Hippocampal formation (tissue), 2 donors: ENCODE measurements at regions not wholly inside any gene's neighbourhood (a gene's known extent, or its start where the extent isn't known, plus 50 kb on each side); places are given as distances from the start of the nearest gene placed in this dataset.
"Not testable (repeated sequence)": the region's sequence is repeated elsewhere in the genome, so short reads cannot be mapped to it uniquely, and the experiment has no call there.

ENCODE experiments used
- DNase-seq, 2 donors: peaks; one replicate each; lab custom pipeline; 2025; lab: John Stamatoyannopoulos, UW

DNA sequence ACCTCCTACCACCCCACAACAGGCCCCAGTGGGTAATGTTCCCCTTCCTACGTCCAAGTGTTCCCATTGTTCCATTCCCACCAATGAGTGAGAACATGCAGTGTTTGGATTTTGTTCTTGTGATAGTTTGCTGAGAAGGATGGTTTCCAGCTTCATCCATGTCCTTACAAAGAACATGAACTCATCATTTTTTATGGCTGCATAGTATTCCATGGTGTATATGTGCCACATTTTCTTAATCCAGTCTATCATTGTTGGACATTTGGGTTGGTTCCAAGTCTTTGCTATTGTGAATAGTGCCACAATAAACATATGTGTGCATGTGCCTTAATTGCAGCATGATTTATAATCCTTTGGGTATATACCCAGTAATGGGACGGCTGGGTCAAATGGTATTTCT lies 81.6 kb downstream of the P2RY10 start:
- DNase-seq = not testable (repeated sequence)

DNA sequence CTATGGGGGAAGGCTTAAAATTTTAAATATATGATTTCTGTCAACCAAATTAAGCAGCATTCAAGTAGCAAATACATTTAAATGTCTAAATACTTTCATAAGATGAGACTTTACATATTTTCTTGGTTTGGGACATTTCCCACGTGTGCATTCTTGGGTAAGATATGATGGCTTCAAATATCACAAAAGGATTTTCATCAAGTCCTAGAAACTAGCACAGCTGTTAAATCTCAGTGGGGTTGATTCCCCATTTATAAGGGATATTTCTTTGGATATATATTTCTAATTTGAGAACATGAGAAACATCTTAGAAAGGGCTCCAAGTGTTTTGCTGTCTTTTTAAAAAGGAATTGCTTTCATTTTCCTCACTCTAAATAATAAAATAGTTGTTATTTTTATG lies 90.2 kb downstream of the P2RY10 start:
- no peak for DNase-seq

DNA sequence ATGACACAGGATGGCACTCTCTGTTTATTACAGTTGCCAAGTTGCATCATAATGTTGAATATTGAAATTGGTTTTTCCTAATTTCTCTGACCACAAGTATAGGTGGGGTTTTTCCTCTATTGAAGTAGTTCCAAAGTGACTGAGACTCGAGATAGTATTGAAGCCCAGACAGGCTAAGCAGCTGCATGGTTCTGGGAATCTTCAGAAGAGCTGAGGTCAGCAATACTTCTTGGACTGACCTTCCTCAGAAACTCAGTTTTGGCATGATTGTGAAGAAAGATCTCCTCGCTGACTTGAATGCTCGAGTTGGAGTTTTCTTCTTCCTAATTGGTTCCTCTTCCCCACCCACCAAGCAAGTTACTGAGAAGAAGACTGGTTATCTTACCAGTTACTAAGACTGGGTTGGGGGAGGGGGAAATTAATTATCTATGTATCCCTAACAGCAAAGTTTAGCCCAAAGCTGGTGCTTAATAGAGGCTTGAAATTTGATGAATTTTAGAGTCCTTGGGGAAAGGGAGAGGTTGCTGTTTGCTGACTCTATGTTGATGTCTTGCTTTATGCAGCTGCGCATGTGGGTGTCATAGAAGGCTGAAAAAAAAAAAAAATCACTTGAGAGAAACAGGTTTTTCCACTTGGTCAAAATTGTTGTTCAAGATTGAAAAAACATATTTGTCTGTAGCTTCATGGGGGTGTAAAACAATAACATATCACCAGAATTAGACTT lies 91.1 kb downstream of the P2RY10 start:
- DNase-seq = no peak

DNA sequence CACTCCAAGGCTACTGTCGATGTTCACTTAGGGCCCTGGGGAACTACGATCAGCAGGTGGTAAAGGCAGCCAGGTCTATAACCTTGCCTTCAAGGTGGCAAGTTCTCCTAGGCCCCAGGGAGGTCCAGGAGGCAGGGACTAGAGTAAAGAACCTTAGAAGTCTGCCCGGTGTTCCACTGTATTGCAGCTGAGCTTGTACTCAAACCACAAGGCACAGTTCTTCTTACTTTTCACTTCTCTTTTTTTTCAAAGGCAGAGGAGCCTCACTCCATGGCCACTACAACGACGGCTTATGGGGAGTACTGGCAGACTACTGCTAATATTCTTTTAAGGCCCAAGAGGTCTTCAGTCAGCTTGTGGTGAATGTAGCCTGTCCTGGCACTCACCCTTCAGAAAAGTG lies 78.8 kb upstream of the GPR174 start:
- DNase-seq = no peak

DNA sequence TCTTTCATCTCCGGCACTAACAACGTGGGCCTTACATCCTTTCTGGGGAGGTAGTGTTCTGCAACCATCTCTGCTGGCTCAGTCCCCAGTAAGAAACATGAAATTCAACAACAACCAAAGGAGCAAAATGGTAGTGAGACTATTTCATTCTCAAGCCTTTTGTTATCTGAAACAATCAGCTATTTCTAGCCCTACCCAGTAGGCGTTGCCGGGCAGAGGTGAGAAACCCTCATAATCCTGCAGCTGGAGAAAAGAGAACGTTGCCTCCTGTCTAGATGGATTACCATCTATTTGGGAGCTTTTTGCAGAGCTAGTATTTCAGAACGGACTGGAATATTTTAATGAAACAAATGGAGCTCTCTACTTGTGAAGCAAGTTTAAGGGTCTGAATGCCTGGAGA lies 66.4 kb upstream of the GPR174 start:
- no peak for DNase-seq

DNA sequence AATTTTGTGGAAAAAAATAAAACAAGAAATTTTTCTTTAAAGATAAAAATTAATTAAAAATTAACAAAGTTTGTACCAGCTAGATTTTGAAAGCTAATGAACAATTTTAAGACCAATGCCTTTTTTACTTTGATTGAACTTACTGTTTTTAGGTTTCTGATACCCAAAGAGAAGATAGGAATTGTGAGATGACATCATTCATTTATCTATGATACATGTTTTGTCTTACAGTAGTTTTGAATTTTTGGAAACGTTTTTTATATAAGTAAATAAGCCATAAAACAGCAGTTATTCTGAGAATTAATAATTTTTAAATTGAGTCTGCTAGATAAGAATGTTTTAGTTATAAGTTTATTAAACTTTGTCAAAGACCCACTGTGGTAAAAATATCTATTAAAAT lies 65.0 kb upstream of the GPR174 start:
- no peak for DNase-seq

DNA sequence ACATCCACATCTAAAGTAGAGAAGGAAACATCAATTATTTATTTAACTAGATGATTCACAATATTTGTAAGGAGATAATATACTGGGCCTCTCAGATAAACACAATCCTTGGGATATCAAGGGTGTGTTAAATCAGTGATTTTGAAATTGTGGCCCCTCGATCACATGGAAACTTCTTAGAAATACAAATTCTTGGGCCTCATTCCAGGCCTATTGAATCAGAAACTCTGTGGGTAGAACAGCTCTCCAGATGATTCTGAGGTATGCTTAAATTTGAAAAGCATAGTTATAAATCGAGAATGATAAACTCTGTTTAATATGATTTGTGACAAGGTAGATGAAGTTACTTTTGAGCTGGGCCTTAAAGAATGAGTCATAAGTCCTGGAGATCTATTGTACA lies 64.3 kb upstream of the GPR174 start:
- no peak for DNase-seq

DNA sequence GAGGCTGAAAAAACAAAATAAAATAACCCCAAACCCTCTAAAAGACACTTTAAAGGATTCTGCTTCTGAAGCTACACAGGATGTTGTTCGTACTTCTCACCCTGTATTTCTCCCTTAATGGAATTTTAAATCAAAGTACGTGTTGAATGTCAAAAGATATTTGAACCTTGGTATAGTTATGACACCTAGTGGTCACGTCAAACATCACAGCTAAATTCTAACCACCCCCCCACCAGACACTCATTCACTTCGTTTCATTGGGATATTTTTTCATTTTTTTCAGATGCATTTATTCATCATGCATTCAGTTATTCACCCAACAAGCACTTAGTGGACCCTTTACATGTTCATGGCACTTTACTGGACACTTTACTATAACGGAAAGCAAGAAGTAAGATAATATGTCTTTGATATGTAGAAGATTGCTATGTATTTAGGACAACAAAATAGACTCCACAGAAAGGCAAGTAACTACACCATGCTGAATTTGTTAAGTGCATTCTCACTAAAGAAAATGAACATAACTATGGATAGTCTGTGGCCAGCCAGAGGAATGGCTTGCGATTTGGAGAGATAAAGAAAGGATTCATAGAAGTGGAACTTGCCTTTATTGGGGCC lies 62.5 kb upstream of the GPR174 start:
- DNase-seq = peak in 1 of 2 donors; percentile 4

DNA sequence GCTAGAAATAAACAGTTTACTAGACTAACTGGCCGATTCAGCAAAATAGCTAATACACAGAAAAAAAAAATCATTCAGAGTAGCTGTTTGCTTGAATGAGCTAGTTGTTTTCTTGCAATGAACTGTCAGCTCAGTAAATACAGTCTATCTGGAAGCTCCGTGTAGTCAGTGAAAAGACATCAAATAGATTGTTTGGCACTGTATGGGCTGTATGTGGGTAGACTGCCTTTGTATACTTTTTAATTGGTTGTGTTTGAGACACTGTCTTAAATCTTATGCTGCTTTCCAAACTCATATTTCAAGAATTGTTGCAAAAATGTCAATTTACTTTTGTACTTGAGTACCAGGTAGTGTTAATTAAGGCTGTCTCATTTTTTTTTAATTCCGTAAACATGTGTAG lies 61.6 kb upstream of the GPR174 start:
- DNase-seq = no peak

DNA sequence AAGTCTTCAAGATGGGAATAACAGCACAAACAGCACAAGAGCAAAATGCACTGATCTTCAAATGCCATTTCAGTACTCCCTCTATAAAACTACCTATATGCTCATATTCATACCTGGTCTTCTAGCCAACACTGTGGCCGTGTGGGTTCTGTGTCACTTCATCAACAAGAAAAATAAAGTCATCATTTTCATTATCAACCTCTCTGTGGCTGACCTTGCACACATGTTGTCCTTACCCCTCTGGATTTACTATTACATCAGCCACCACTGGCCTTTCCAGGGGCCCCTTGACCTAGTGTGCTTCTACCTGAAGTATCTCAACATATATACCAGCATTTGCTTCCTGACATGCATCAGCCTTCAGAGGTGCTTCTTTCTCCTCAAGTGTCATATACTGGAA lies 59.6 kb upstream of the GPR174 start:
- DNase-seq = no peak

DNA sequence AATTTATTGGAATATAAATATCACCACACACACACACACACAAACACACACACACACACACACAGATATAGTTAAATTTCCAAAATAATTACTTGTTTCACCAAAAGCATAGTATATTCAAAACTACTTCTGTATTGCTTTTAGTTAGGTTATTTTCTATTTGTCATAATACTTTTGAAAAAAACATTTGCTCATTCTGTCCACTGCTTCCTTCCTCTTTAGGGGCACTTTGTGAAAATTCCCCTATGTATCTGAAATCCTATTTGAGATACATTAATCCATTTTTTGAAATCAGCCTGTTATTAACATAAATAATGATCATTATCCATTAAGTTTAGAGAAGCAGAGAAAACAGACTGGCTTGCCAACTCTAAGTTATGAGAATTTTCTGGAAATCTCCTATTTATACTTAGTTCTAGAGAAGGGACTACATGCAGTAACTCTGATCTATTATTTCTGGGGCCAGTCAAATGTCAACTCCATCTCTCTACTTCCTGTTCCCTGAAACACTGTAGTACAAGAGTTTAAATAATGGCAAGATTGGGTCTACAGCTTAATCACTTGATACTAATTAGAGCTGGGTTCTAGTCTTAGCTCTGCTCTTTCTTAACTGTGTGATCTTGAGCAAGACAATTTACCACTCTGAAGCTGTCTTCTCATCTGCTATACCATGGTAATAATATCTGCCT lies 54.4 kb upstream of the GPR174 start:
- DNase-seq = no peak

DNA sequence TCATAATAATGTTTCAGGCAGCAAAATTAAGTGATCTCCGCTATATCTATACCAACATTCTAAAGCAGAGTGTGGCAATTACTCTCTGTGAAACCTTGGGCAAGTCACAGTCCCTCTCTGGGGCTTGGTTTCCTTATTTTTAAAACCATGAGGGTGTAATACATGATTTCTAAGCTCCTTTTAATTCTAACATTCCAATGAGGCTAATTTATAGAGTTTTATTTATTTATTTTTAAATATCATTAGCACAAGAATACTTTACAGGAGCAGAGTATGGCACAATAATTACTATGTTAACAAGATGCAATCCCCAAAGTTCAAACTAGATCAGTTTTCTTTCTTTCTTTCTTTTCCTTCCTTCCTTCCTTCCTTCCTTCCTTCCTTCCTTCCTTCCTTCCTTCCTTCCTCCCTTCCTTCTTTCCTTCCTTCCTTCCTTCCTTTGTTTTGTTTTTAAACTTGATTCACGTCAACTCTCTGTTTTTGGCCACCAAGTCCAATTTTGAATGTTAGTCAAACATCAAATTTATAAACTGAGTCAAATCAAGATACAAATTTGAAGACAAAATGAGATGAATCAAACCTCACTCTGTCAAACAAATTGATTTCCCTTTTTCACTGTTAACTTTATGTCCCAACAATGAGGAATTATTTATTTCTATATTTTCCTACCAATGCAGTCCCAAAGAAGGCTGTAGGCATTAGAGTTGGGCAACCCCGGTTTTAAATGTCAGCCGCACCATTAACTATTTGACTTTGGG lies 50.2 kb upstream of the GPR174 start:
- no peak for DNase-seq
